ENCODE measurements at regions not wholly inside any gene's neighbourhood (a gene's known extent, or its start where the extent isn't known, plus 50 kb on each side); places are given as distances from the start of the nearest gene placed in this dataset.

- TF ChIP-seq IRF3 (IDR thresholded peaks at IDR 0.05; ENCODE audit: low read depth, low read length): no peak
Observed at GRCh38 chr3:88408097-88408496, 258.3 kb downstream of the C3orf38 start (continued).

DNA sequence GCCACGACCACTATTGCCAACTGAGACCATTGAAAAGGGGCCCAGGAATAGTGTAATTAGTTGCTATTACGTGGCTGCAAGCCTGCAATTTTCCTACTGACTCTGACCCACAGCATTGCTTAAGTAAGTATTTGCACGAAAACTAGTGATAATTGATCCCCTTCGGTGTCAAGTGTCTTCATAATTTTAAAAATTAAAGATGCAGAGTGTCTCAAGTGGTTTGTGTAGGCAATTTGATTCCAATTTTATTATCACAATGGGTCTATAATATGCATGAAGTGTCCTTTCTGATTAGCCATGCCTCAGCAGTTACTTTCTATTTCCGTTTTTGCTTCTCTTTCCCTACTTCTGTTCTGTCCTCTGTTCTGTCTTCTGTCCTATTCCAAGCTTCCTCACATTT, 259.2 kb downstream of the C3orf38 start:
- ChIA-PET CTCF (no interaction called here), POLR2A (no interaction called here)
- Histone ChIP-seq H3F3A (replicated peaks; ENCODE audit: insufficient read depth) (no peaks in the 10 kb centered on the region), H3K4me2 (no peak overlapping the region), H3K9ac (no peak overlapping the region), H3K36me3 (replicated peaks in 1 of 2; ENCODE audit: control insufficient read depth in 1 of 2, insufficient read depth in 2 of 2, low read length in 1 of 2) (no peaks in the 10 kb centered on the region), H3K4me1 (ENCODE audit: control insufficient read depth in 1 of 2, insufficient read depth in 2 of 2, low read depth in 1 of 2, low read length in 1 of 2) (no peaks in the 10 kb centered on the region), H4K20me1 (ENCODE audit: insufficient read depth) (no peaks in the 10 kb centered on the region), H2AFZ (ENCODE audit: low read depth) (no peak overlapping the region), H3K9me3 (no peaks in the 10 kb centered on the region), H3K27me3 (ENCODE audit: insufficient read depth) (no peaks in the 10 kb centered on the region), H3K4me3 (ENCODE audit: low read depth in 2 of 2, low read length in 1 of 2) (no peak overlapping the region), H3K27ac (ENCODE audit: low read depth in 2 of 2, low read length in 1 of 2) (no peak overlapping the region), H3K79me2 (ENCODE audit: insufficient read depth) (no peaks in the 10 kb centered on the region), H3K9me2 (no peaks in the 10 kb centered on the region)
- DNase-seq: no peak
- WGBS (ENCODE audit: low lambda C conversion rate): 3% methylated on average over 5 of the region's 5 CpGs
- TF ChIP-seq, protein P1, sequence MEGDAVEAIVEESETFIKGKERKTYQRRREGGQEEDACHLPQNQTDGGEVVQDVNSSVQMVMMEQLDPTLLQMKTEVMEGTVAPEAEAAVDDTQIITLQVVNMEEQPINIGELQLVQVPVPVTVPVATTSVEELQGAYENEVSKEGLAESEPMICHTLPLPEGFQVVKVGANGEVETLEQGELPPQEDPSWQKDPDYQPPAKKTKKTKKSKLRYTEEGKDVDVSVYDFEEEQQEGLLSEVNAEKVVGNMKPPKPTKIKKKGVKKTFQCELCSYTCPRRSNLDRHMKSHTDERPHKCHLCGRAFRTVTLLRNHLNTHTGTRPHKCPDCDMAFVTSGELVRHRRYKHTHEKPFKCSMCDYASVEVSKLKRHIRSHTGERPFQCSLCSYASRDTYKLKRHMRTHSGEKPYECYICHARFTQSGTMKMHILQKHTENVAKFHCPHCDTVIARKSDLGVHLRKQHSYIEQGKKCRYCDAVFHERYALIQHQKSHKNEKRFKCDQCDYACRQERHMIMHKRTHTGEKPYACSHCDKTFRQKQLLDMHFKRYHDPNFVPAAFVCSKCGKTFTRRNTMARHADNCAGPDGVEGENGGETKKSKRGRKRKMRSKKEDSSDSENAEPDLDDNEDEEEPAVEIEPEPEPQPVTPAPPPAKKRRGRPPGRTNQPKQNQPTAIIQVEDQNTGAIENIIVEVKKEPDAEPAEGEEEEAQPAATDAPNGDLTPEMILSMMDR (IDR thresholded peaks at IDR 0.05): no peak
- TF ChIP-seq GATA2 (CRISPR knock-in tag; IDR thresholded peaks at IDR 0.05) (no peak), EZH2phosphoT487 (IDR thresholded peaks at IDR 0.05; ENCODE audit: borderline replicate concordance, low read depth) (no peak), REST (IDR thresholded peaks at IDR 0.05; ENCODE audit: low read depth, low read length) (no peak), RXRA (IDR thresholded peaks at IDR 0.05; ENCODE audit: borderline replicate concordance, low read depth) (no peak), RAD21 (IDR thresholded peaks at IDR 0.05; ENCODE audit: low read length) (no peak), TCF12 (IDR thresholded peaks at IDR 0.05) (no peak), CHD2 (IDR thresholded peaks at IDR 0.05; ENCODE audit: low read length, partially characterized antibody) (no peak), NRF1 (IDR thresholded peaks at IDR 0.05; ENCODE audit: low read depth, low read length) (no peak), NFIC (IDR thresholded peaks at IDR 0.05; ENCODE audit: borderline replicate concordance) (no peak), GABPA (IDR thresholded peaks at IDR 0.05; ENCODE audit: low read depth) (no peak), JUND (IDR thresholded peaks at IDR 0.05) (no peak), ELF1 (IDR thresholded peaks at IDR 0.05) (no peak), SIN3A (IDR thresholded peaks at IDR 0.05; ENCODE audit: borderline replicate concordance, low read depth, low read length) (no peak)
- TF ChIP-seq, protein P2, sequence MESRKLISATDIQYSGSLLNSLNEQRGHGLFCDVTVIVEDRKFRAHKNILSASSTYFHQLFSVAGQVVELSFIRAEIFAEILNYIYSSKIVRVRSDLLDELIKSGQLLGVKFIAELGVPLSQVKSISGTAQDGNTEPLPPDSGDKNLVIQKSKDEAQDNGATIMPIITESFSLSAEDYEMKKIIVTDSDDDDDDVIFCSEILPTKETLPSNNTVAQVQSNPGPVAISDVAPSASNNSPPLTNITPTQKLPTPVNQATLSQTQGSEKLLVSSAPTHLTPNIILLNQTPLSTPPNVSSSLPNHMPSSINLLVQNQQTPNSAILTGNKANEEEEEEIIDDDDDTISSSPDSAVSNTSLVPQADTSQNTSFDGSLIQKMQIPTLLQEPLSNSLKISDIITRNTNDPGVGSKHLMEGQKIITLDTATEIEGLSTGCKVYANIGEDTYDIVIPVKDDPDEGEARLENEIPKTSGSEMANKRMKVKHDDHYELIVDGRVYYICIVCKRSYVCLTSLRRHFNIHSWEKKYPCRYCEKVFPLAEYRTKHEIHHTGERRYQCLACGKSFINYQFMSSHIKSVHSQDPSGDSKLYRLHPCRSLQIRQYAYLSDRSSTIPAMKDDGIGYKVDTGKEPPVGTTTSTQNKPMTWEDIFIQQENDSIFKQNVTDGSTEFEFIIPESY (IDR thresholded peaks at IDR 0.05; ENCODE audit: borderline replicate concordance, low read depth): no peak
